A673 (cell line): ENCODE measurements at regions not wholly inside any gene's neighbourhood (a gene's known extent, or its start where the extent isn't known, plus 50 kb on each side); places are given as distances from the start of the nearest gene placed in this dataset.

Source experiments
- BruUV-seq: library from RNA; stranded (reverse); fragments of 400-500 nt; replicated peaks from 2 replicates; lab custom pipeline; 2021; lab: Mats Ljungman, UMichigan
- CTCF ChIA-PET: fragments of 300-600 bp; sonication (Branson Sonifier 250); formaldehyde crosslinking; loops from one replicate; lab custom pipeline; 2022; ENCODE audit warnings: antibody characterized with exemption; lab: Charles Lee
- POLR2A ChIA-PET: fragments of 300-600 bp; sonication (Branson Sonifier 250); formaldehyde crosslinking; loops from one replicate; lab custom pipeline; 2022; ENCODE audit warnings: antibody characterized with exemption; ENCODE audit not compliant: low non-redundant PET; lab: Charles Lee
- DNase-seq: peaks from one replicate; pipeline ENCODE4 v3.0.0-alpha.2; 2015; ENCODE audit warnings: low spot score
- H3K27ac ChIP-seq: fragments of 200-600 bp; sonication (generic); 2 replicates; pipeline ENCODE4 v1.5.1; 2016; ENCODE audit warnings: mixed run types, low read depth, mild to moderate bottlenecking, mixed read lengths, antibody characterized with exemption, low read length; ENCODE audit not compliant: poor library complexity, severe bottlenecking
- H3K27me3 ChIP-seq: fragments of 200-600 bp; sonication (generic); replicated peaks from 2 replicates; pipeline ENCODE4 v1.6.1; 2017; ENCODE audit warnings: mixed run types, low read depth, mild to moderate bottlenecking, mixed read lengths, antibody characterized with exemption, low read length; ENCODE audit not compliant: insufficient read depth, poor library complexity
- H3K36me3 ChIP-seq: fragments of 200-600 bp; sonication (generic); 2 replicates; pipeline ENCODE4 v1.6.1; 2016; ENCODE audit warnings: mixed run types, mild to moderate bottlenecking, mixed read lengths, antibody characterized with exemption, low read length; ENCODE audit not compliant: insufficient read depth, poor library complexity, severe bottlenecking
- H3K4me1 ChIP-seq: fragments of 200-600 bp; sonication (generic); 2 replicates; pipeline ENCODE4 v1.6.1; 2017; ENCODE audit warnings: mixed run types, mild to moderate bottlenecking, mixed read lengths, antibody characterized with exemption, low read length; ENCODE audit not compliant: insufficient read depth, poor library complexity, severe bottlenecking
- H3K4me3 ChIP-seq: fragments of 200-600 bp; sonication (generic); 2 replicates; pipeline ENCODE4 v1.5.1; 2016; ENCODE audit warnings: low read depth, mixed run types, mild to moderate bottlenecking, mixed read lengths, low read length; ENCODE audit not compliant: poor library complexity, severe bottlenecking
- H3K9me3 ChIP-seq: fragments of 200-600 bp; sonication (generic); 2 replicates; pipeline ENCODE4 v1.6.1; 2016; ENCODE audit warnings: mixed run types, low read depth, mild to moderate bottlenecking, mixed read lengths, antibody characterized with exemption, low read length; ENCODE audit not compliant: poor library complexity, severe bottlenecking
- EZH2 ChIP-seq: fragments of 200-600 bp; sonication (generic); IDR thresholded peaks from 2 replicates; pipeline ENCODE4 v1.6.1; 2017; ENCODE audit warnings: borderline replicate concordance, low read depth, mild to moderate bottlenecking, mixed read lengths, antibody characterized with exemption, low read length; ENCODE audit not compliant: poor library complexity, severe bottlenecking
- intact Hi-C: fragments of 100-400 bp; cut with micrococcal nuclease; formaldehyde crosslinking; loops from one replicate; pipeline ENCODE4 v1.10.0; 2022; ENCODE audit not compliant: unreplicated experiment
- TF ChIP-seq, protein P1 (sequence below): fragments of 300-800, 200-600 bp; sonication (generic); conservative IDR thresholded peaks from 2 replicates; pipeline ENCODE4 v1.5.1; 2017; ENCODE audit warnings: low read depth, mild to moderate bottlenecking, antibody characterized with exemption, low read length, moderate library complexity, mixed read lengths

DNA sequence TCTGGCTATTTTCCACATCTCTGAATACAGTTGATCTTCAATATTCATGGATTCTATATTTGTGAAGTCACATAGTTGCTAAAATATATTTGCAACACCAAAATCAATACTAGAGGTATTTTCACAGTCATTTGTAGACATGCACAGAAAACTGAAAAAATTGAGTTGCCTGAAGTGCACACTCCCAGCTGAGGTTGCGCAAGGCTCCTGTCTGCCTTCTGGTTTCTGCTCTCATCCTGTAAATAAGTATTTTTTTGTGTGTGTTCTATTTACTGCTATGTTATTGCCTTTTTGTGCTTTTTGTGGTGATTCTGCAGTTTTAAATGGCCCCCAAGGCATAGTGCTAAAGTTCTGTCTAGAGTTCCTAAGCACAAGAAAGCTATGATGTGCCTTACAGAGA is 371.1 kb upstream of the GRAMD2B start:
- BruUV-seq: no TSS peak
- intact Hi-C loops: no loop called here
- no peak for TF ChIP-seq EZH2
- TF ChIP-seq, protein P1, sequence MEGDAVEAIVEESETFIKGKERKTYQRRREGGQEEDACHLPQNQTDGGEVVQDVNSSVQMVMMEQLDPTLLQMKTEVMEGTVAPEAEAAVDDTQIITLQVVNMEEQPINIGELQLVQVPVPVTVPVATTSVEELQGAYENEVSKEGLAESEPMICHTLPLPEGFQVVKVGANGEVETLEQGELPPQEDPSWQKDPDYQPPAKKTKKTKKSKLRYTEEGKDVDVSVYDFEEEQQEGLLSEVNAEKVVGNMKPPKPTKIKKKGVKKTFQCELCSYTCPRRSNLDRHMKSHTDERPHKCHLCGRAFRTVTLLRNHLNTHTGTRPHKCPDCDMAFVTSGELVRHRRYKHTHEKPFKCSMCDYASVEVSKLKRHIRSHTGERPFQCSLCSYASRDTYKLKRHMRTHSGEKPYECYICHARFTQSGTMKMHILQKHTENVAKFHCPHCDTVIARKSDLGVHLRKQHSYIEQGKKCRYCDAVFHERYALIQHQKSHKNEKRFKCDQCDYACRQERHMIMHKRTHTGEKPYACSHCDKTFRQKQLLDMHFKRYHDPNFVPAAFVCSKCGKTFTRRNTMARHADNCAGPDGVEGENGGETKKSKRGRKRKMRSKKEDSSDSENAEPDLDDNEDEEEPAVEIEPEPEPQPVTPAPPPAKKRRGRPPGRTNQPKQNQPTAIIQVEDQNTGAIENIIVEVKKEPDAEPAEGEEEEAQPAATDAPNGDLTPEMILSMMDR: no peak
- Histone ChIP-seq H3K4me3 (no peak overlapping the region), H3K9me3 (no peaks in the 10 kb centered on the region), H3K36me3 (no peaks in the 10 kb centered on the region), H3K27ac (no peak overlapping the region), H3K4me1 (no peaks in the 10 kb centered on the region), H3K27me3 (peaks cover 13% of the 10 kb centered on the region)
- ChIA-PET CTCF (no interaction called here), POLR2A (no interaction called here)
- no peak for DNase-seq

DNA sequence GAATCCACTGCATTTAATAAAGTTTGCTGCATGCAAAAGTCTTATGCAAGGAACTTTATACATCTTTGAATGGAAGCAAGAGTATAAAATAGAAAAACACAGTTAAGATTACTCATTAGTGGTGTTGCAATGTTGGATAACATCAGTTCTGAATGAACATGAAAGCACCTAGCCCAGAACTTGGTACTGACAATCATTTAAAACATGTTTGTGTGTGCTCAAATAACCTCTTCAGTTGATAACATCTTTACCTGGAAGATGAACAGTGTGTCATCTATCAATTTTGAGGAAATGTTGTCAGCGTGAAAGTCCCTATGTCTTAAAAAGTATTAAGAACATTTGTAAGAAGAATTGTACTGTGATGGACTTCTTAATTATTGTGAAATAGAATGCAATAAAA is 370.4 kb upstream of the GRAMD2B start:
- intact Hi-C loops: no loop called here
- POLR2A ChIA-PET: no interaction called here
- no peak for DNase-seq
- CTCF ChIA-PET: no interaction called here
- Histone ChIP-seq H3K4me1 (no peaks in the 10 kb centered on the region), H3K4me3 (no peak overlapping the region), H3K27ac (no peak overlapping the region), H3K9me3 (no peaks in the 10 kb centered on the region), H3K27me3 (peaks cover 13% of the 10 kb centered on the region), H3K36me3 (no peaks in the 10 kb centered on the region)
- BruUV-seq: no TSS peak
- no peak for TF ChIP-seq EZH2
- TF ChIP-seq, protein P1: no peak

DNA sequence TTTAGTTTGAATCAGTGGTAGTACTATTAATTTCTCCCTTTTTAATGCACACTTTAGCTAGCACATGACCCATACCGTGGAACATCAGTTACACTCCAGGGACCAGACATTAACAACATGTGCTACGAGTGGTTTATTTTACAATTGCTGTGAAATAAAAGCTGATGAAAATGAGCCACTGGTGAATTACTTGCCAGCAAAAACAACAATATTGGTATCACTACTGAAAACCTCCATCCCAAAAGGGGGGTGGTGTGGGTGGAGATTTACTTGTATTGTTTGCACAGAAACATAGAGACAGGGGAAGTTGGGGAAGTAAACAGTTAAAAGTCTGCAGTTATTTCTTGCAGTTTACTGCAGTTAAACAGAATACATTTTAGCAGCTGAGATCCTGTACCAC is 369.6 kb upstream of the GRAMD2B start:
- ChIA-PET POLR2A (interaction anchor here (0.5 kb wide), 1 partner anchor 9 kb away, joined by 13 read pairs; no protein-coding TSS in a partner anchor), CTCF (no interaction called here)
- H3K27ac ChIP-seq: no peak overlapping the region
- TF ChIP-seq EZH2: no peak
- TF ChIP-seq, protein P1: no peak
- intact Hi-C loops: no loop called here
- DNase-seq: no peak
- no peaks in the 10 kb centered on the region for H3K36me3 ChIP-seq
- H3K9me3 ChIP-seq: no peaks in the 10 kb centered on the region
- H3K27me3 ChIP-seq: peaks cover 13% of the 10 kb centered on the region
- H3K4me3 ChIP-seq: no peak overlapping the region
- no TSS peak for BruUV-seq
- H3K4me1 ChIP-seq: no peaks in the 10 kb centered on the region
